ENCODE measurements at regions not wholly inside any gene's neighbourhood (a gene's known extent, or its start where the extent isn't known, plus 50 kb on each side); places are given as distances from the start of the nearest gene placed in this dataset.

DNA sequence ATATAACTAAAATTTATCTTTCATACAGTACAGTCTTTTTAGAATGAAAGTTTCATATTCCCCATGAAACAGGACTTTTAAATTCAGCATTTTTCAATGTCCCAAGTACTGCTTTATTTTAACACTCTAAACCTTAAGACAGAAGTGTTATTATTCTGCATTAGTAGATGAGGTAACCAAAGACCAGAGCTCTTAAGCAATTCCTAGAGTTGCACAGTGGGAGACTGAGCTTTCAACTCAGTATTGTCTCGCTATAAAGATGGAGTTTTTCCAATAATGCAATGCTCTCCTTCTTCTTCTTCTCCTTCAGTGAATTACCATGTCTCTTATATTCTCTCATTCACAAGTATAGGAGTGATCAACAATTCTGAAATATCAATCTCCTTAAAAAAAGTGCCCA lies 479.7 kb downstream of the CETN3 start:
- TF ChIP-seq ZNF274 (IDR thresholded peaks at IDR 0.05; ENCODE audit: low read depth, low read length): no peak
- H3K4me3 ChIP-seq (ENCODE audit: low read length): no peak overlapping the region

GRCh38 chr5:89929173-89929572 lies 480.4 kb downstream of the CETN3 start:
- no peak for TF ChIP-seq ZNF274 (IDR thresholded peaks at IDR 0.05; ENCODE audit: low read depth, low read length)
- no peak overlapping the region for H3K4me3 ChIP-seq (ENCODE audit: low read length)

DNA sequence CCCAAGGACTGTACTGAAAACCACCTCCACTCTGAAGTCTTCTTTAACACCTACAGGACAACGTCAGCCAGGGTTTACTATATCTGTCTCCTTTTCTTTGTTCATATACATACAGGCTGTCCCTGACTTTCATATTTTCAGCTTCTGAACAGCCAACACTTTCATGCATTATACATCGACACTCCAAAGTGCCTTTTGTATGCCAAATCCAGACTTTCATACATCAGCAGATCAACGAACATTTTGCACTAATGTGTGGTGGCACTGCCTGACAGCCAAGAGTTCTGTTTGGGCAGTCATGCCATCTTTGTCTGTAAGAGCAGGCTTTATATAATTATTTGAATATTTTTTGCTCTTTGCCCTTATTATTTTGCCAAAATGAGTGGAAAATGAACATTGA lies 487.4 kb downstream of the CETN3 start:
- no peak for TF ChIP-seq ZNF274 (IDR thresholded peaks at IDR 0.05; ENCODE audit: low read depth, low read length)
- H3K4me3 ChIP-seq (ENCODE audit: low read length): no peak overlapping the region

- no peak overlapping the region for H3K4me3 ChIP-seq (ENCODE audit: low read length)
- no peak for TF ChIP-seq ZNF274 (IDR thresholded peaks at IDR 0.05; ENCODE audit: low read depth, low read length)
Measured at GRCh38 chr5:89917112-89917511, 492.4 kb downstream of the CETN3 start.

GRCh38 chr5:89916131-89916530 lies 493.4 kb downstream of the CETN3 start:
- no peak for TF ChIP-seq ZNF274 (IDR thresholded peaks at IDR 0.05; ENCODE audit: low read depth, low read length)
- H3K4me3 ChIP-seq (ENCODE audit: low read length): no peak overlapping the region

GRCh38 chr5:89908876-89909275 lies 500.7 kb downstream of the CETN3 start:
- no peak for TF ChIP-seq ZNF274 (IDR thresholded peaks at IDR 0.05; ENCODE audit: low read depth, low read length)
- H3K4me3 ChIP-seq (ENCODE audit: low read length): no peak overlapping the region

DNA sequence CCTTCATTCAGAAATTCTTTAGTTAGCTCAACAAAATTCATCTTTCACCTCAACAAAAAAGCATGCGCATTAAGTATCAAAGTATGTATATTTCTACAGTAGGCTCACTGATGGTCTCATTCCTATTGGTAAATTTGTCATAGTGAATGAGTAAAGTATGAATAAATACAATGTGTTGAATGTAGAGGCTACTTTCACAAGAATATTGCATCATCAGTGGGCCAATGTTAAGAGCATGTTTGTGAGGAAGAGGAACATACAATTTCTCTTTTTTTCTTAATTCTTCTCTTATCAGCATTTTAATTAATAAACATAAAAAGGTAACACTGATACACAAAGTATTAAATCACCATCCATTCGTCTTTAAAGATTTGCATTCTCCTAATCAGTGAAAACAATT lies 505.1 kb downstream of the CETN3 start:
- no peak for TF ChIP-seq ZNF274 (IDR thresholded peaks at IDR 0.05; ENCODE audit: low read depth, low read length)
- H3K4me3 ChIP-seq (ENCODE audit: low read length): no peak overlapping the region

- no peak for TF ChIP-seq ZNF274 (IDR thresholded peaks at IDR 0.05; ENCODE audit: low read depth, low read length)
- H3K4me3 ChIP-seq (ENCODE audit: low read length): no peak overlapping the region
Measured at GRCh38 chr5:89901983-89902382, 507.6 kb downstream of the CETN3 start.

DNA sequence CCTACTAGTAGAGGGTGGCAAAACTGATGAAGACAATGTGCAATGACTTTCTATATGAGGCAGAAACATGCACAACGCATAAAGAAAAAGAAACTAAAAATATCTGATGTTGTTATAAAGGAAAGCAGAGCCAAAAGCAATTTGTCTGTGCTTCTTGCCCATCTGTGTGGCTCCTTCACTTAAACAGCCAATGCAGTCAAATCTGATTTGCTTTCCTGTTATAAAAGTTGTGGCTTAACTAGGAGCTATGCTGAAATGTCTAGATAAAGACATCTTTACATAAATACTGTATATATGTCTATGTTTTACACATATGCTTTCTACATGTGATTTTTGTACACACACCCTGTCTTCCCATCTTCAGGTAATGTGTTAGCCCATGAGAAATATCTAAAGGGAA lies 508.2 kb downstream of the CETN3 start:
- H3K4me3 ChIP-seq (ENCODE audit: low read length): no peak overlapping the region
- TF ChIP-seq ZNF274 (IDR thresholded peaks at IDR 0.05; ENCODE audit: low read depth, low read length): no peak

DNA sequence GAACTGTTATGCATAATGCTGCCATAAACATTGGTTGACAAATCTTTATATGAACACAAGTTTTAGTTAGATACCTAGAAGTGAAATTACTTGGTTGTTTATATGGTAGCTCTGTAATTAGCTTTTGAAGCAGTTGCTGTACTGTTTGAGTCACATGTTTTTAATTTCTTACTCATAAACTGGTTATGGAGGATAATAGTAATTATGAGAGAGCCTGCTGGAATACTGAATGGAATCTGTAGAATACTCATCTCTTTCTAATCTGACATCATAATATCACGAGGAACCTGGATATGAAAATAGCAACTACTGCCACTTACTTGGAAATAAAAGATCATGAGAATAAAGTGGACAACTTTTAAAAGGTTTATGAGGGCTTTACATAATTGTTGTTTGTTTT lies 509.2 kb downstream of the CETN3 start:
- no peak for TF ChIP-seq ZNF274 (IDR thresholded peaks at IDR 0.05; ENCODE audit: low read depth, low read length)
- no peak overlapping the region for H3K4me3 ChIP-seq (ENCODE audit: low read length)

DNA sequence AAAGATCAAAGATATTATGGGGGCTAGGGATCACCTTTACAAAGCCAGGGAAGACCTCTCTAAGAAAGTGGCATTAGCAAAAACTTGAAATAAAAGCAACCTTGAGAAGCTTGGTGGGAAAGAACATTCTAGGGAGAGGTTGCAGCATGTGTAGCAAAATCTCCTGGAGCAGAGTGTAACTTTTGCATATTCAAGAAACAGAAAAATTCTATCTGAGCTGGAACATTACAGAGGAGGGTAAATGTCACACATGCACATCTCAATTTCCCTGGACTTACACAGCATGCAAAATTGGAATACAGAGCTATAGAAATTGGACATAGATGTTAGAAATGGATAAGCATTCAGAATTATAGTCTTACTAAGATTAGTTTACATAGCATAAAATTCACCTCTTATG lies 510.0 kb downstream of the CETN3 start:
- no peak overlapping the region for H3K4me3 ChIP-seq (ENCODE audit: low read length)
- TF ChIP-seq ZNF274 (IDR thresholded peaks at IDR 0.05; ENCODE audit: low read depth, low read length): no peak

GRCh38 chr5:89893546-89893945 lies 516.0 kb downstream of the CETN3 start:
- no peak for TF ChIP-seq ZNF274 (IDR thresholded peaks at IDR 0.05; ENCODE audit: low read depth, low read length)
- H3K4me3 ChIP-seq (ENCODE audit: low read length): no peak overlapping the region

- no peak overlapping the region for H3K4me3 ChIP-seq (ENCODE audit: low read length)
- no peak for TF ChIP-seq ZNF274 (IDR thresholded peaks at IDR 0.05; ENCODE audit: low read depth, low read length)
Measured at GRCh38 chr5:89885670-89886069, 523.9 kb downstream of the CETN3 start.

- H3K4me3 ChIP-seq (ENCODE audit: low read length): no peak overlapping the region
- TF ChIP-seq ZNF274 (IDR thresholded peaks at IDR 0.05; ENCODE audit: low read depth, low read length): no peak
Measured at GRCh38 chr5:89883967-89884366, 525.6 kb downstream of the CETN3 start.

GRCh38 chr5:89878140-89879132 lies 531.1 kb downstream of the CETN3 start:
- TF ChIP-seq ZNF274 (IDR thresholded peaks at IDR 0.05; ENCODE audit: low read depth, low read length): no peak
- H3K4me3 ChIP-seq (ENCODE audit: low read length): no peak overlapping the region

All from GM08714 (cell line).